HAP-1 (cell line): ENCODE measurements at regions not wholly inside any gene's neighbourhood (a gene's known extent, or its start where the extent isn't known, plus 50 kb on each side); places are given as distances from the start of the nearest gene placed in this dataset.
A peak's percentile ranks its signal among the peaks of the same experiment; 100 is the strongest.

Experiments
- DNase-seq, 2 experiments: peaks; one replicate each; pipeline ENCODE4 v3.0.0-alpha.2; 2016 to 2020; ENCODE audit warnings: low spot score in 2 of 2
- H3K27me3 ChIP-seq: fragments of 250-450 bp; sonication (Bioruptor Pico); 2 replicates; pipeline ENCODE4 v1.5.1; 2020; ENCODE audit warnings: low read depth, mild to moderate bottlenecking, moderate library complexity
- H3K36me3 ChIP-seq: fragments of 250-450 bp; sonication (Bioruptor Pico); replicated peaks from 2 replicates; pipeline ENCODE4 v1.5.1; 2020; ENCODE audit warnings: mild to moderate bottlenecking
- H3K4me1 ChIP-seq: fragments of 250-450 bp; sonication (Bioruptor Pico); 2 replicates; pipeline ENCODE4 v1.5.1; 2020; ENCODE audit warnings: mild to moderate bottlenecking
- H3K4me3 ChIP-seq: fragments of 250-450 bp; sonication (Bioruptor Pico); 2 replicates; pipeline ENCODE4 v1.5.1; 2020; ENCODE audit warnings: mild to moderate bottlenecking, moderate library complexity
- H3K9me3 ChIP-seq: fragments of 250-450 bp; sonication (Bioruptor Pico); 2 replicates; pipeline ENCODE4 v1.5.1; 2020; ENCODE audit warnings: mild to moderate bottlenecking, moderate library complexity
- in situ Hi-C: fragments of 300-500 bp; cut with MboI; formaldehyde crosslinking; loops from 3 replicates; pipeline ENCODE4 v1.14.3; 2020; ENCODE audit warnings: low sequenced_read_pairs, inconsistent platforms, mixed read lengths

GRCh38 chr10:109475711-109476421 is 447.4 kb downstream of the XPNPEP1 start:
- Histone ChIP-seq H3K4me3 (no peak overlapping the region), H3K36me3 (no peaks in the 10 kb centered on the region), H3K4me1 (peaks cover 4% of the 10 kb centered on the region; the same call in 1 of the 2 replicates), H3K27me3 (no peaks in the 10 kb centered on the region), H3K9me3 (no peaks in the 10 kb centered on the region)
- in situ Hi-C loops = no loop called here
- DNase-seq = no peak

- no peak overlapping the region for H3K4me3 ChIP-seq
- H3K9me3 ChIP-seq = no peaks in the 10 kb centered on the region
- H3K27me3 ChIP-seq = no peaks in the 10 kb centered on the region
- in situ Hi-C loops = no loop called here
- DNase-seq = no peak
- H3K36me3 ChIP-seq = no peaks in the 10 kb centered on the region
- H3K4me1 ChIP-seq = peaks cover 4% of the 10 kb centered on the region; the same call in 1 of the 2 replicates
Measured at GRCh38 chr10:109474812-109475211, 448.5 kb downstream of the XPNPEP1 start.

GRCh38 chr10:109474261-109474660 is 449.1 kb downstream of the XPNPEP1 start:
- no peak for DNase-seq
- no peak overlapping the region for H3K4me3 ChIP-seq
- no peaks in the 10 kb centered on the region for H3K9me3 ChIP-seq
- H3K27me3 ChIP-seq = no peaks in the 10 kb centered on the region
- in situ Hi-C loops = no loop called here
- peaks cover 4% of the 10 kb centered on the region; the same call in 1 of the 2 replicates for H3K4me1 ChIP-seq
- no peaks in the 10 kb centered on the region for H3K36me3 ChIP-seq

GRCh38 chr10:109467551-109467950 is 455.8 kb downstream of the XPNPEP1 start:
- in situ Hi-C loops = no loop called here
- Histone ChIP-seq H3K9me3 (no peaks in the 10 kb centered on the region), H3K4me3 (no peak overlapping the region), H3K4me1 (no peaks in the 10 kb centered on the region), H3K36me3 (no peaks in the 10 kb centered on the region), H3K27me3 (no peaks in the 10 kb centered on the region)
- no peak for DNase-seq

GRCh38 chr10:109464949-109465348 is 458.4 kb downstream of the XPNPEP1 start:
- Histone ChIP-seq H3K27me3 (no peaks in the 10 kb centered on the region), H3K9me3 (no peaks in the 10 kb centered on the region), H3K4me3 (no peak overlapping the region), H3K4me1 (no peaks in the 10 kb centered on the region), H3K36me3 (no peaks in the 10 kb centered on the region)
- in situ Hi-C loops = no loop called here
- no peak for DNase-seq

GRCh38 chr10:109457302-109457638 is 466.0 kb downstream of the XPNPEP1 start:
- H3K4me3 ChIP-seq = no peak overlapping the region
- no peaks in the 10 kb centered on the region for H3K9me3 ChIP-seq
- DNase-seq = no peak
- in situ Hi-C loops = no loop called here
- peaks cover 18% of the 10 kb centered on the region for H3K27me3 ChIP-seq
- no peaks in the 10 kb centered on the region for H3K4me1 ChIP-seq
- no peaks in the 10 kb centered on the region for H3K36me3 ChIP-seq

GRCh38 chr10:109456566-109457301 is 466.6 kb downstream of the XPNPEP1 start:
- DNase-seq = no peak
- no peak overlapping the region for H3K4me3 ChIP-seq
- no peaks in the 10 kb centered on the region for H3K9me3 ChIP-seq
- no peaks in the 10 kb centered on the region for H3K36me3 ChIP-seq
- in situ Hi-C loops = no loop called here
- H3K4me1 ChIP-seq = no peaks in the 10 kb centered on the region
- peaks cover 18% of the 10 kb centered on the region for H3K27me3 ChIP-seq

- H3K4me3 ChIP-seq = no peak overlapping the region
- in situ Hi-C loops = no loop called here
- peaks cover 3% of the 10 kb centered on the region; the same call in 1 of the 2 replicates for H3K4me1 ChIP-seq
- H3K36me3 ChIP-seq = no peaks in the 10 kb centered on the region
- no peaks in the 10 kb centered on the region for H3K9me3 ChIP-seq
- no peak for DNase-seq
- peaks cover 18% of the 10 kb centered on the region for H3K27me3 ChIP-seq
Measured at GRCh38 chr10:109454691-109455090, 468.6 kb downstream of the XPNPEP1 start.

- in situ Hi-C loops = no loop called here
- Histone ChIP-seq H3K9me3 (no peaks in the 10 kb centered on the region), H3K4me3 (no peak overlapping the region), H3K4me1 (peaks cover 3% of the 10 kb centered on the region; the same call in 1 of the 2 replicates), H3K36me3 (no peaks in the 10 kb centered on the region), H3K27me3 (peaks cover 18% of the 10 kb centered on the region)
- no peak for DNase-seq
Measured at GRCh38 chr10:109451879-109452278, 471.4 kb downstream of the XPNPEP1 start.

GRCh38 chr10:109450702-109451101 is 472.6 kb downstream of the XPNPEP1 start:
- no peaks in the 10 kb centered on the region for H3K36me3 ChIP-seq
- H3K4me3 ChIP-seq = no peak overlapping the region
- H3K9me3 ChIP-seq = no peaks in the 10 kb centered on the region
- peaks cover 19% of the 10 kb centered on the region for H3K27me3 ChIP-seq
- in situ Hi-C loops = no loop called here
- peak; percentile 67 to 83 for DNase-seq
- peaks cover 3% of the 10 kb centered on the region; the same call in 1 of the 2 replicates for H3K4me1 ChIP-seq

- no peaks in the 10 kb centered on the region for H3K36me3 ChIP-seq
- H3K4me3 ChIP-seq = no peak overlapping the region
- 0 out of 2 replicates have a peak, but pooled peaks cover 3% of the 10 kb centered on the region for H3K27me3 ChIP-seq
- in situ Hi-C loops = no loop called here
- no peak for DNase-seq
- no peaks in the 10 kb centered on the region for H3K4me1 ChIP-seq
- H3K9me3 ChIP-seq = no peaks in the 10 kb centered on the region
Measured at GRCh38 chr10:109433434-109433833, 489.9 kb downstream of the XPNPEP1 start.

GRCh38 chr10:109432281-109432680 is 491.0 kb downstream of the XPNPEP1 start:
- Histone ChIP-seq H3K4me1 (no peaks in the 10 kb centered on the region), H3K36me3 (no peaks in the 10 kb centered on the region), H3K27me3 (0 out of 2 replicates have a peak, but pooled peaks cover 3% of the 10 kb centered on the region), H3K9me3 (no peaks in the 10 kb centered on the region), H3K4me3 (no peak overlapping the region)
- in situ Hi-C loops = no loop called here
- DNase-seq = no peak

GRCh38 chr10:109430799-109431198 is 492.5 kb downstream of the XPNPEP1 start:
- DNase-seq = no peak
- in situ Hi-C loops = no loop called here
- Histone ChIP-seq H3K27me3 (no peaks in the 10 kb centered on the region), H3K36me3 (no peaks in the 10 kb centered on the region), H3K4me1 (no peaks in the 10 kb centered on the region), H3K4me3 (no peak overlapping the region), H3K9me3 (no peaks in the 10 kb centered on the region)

GRCh38 chr10:109430043-109430760 is 493.1 kb downstream of the XPNPEP1 start:
- Histone ChIP-seq H3K27me3 (no peaks in the 10 kb centered on the region), H3K4me3 (no peak overlapping the region), H3K4me1 (no peaks in the 10 kb centered on the region), H3K36me3 (no peaks in the 10 kb centered on the region), H3K9me3 (no peaks in the 10 kb centered on the region)
- DNase-seq = no peak
- in situ Hi-C loops = no loop called here
